PC-3 (cell line): ENCODE measurements at regions not wholly inside any gene's neighbourhood (a gene's known extent, or its start where the extent isn't known, plus 50 kb on each side); places are given as distances from the start of the nearest gene placed in this dataset.

Source experiments
- ATAC-seq: fragments of 200-7000 bp; cut with Tn5 transposase; 2 replicates; pipeline ENCODE4 v1.9.1; 2020; ENCODE audit warnings: mild to moderate bottlenecking, moderate library complexity
- BruUV-seq: library from RNA; stranded (reverse); fragments of 400-500 nt; replicated peaks from 2 replicates; lab custom pipeline; 2021; lab: Mats Ljungman, UMichigan
- CTCF ChIA-PET: fragments of 300-600 bp; sonication (Branson Sonifier 250); formaldehyde crosslinking; loops from one replicate; lab custom pipeline; 2022; ENCODE audit warnings: antibody characterized with exemption; lab: Charles Lee
- POLR2A ChIA-PET: fragments of 300-600 bp; sonication (Branson Sonifier 250); formaldehyde crosslinking; loops from one replicate; lab custom pipeline; 2022; ENCODE audit warnings: antibody characterized with exemption; ENCODE audit not compliant: unreplicated experiment; lab: Charles Lee
- DNase-seq: peaks from one replicate; pipeline ENCODE4 v3.0.0-alpha.2; 2015
- H2AFZ ChIP-seq: fragments of 300-600 bp; sonication (generic); 2 replicates; pipeline ENCODE4 v1.6.0; 2016; ENCODE audit warnings: antibody characterized with exemption, low read length
- H3F3A ChIP-seq: fragments of 300-600 bp; sonication (generic); one replicate; pipeline ENCODE4 v1.6.0; 2017; ENCODE audit warnings: antibody characterized with exemption, low read length, control low read depth, mild to moderate bottlenecking; ENCODE audit not compliant: unreplicated experiment
- H3K27ac ChIP-seq: fragments of 300-600 bp; sonication (generic); 2 replicates; pipeline ENCODE4 v1.5.1; 2016; ENCODE audit warnings: mild to moderate bottlenecking, low read length
- H3K27me3 ChIP-seq: fragments of 300-600 bp; sonication (generic); 2 replicates; pipeline ENCODE4 v1.6.1; 2016; ENCODE audit warnings: low read length, mixed read lengths
- H3K36me3 ChIP-seq: fragments of 300-600 bp; sonication (generic); 2 replicates; pipeline ENCODE4 v1.6.1; 2016; ENCODE audit warnings: low read depth, mixed run types, low read length, mixed read lengths
- H3K4me1 ChIP-seq: fragments of 300-600 bp; sonication (generic); 2 replicates; pipeline ENCODE4 v1.5.1; 2016; ENCODE audit warnings: low read length; ENCODE audit not compliant: insufficient read depth
- H3K4me2 ChIP-seq: fragments of 300-600 bp; sonication (generic); 2 replicates; pipeline ENCODE4 v1.6.0; 2016; ENCODE audit warnings: low read length
- H3K4me3 ChIP-seq: fragments of 300-600 bp; sonication (generic); 2 replicates; pipeline ENCODE4 v1.5.1; 2016; ENCODE audit warnings: mild to moderate bottlenecking, low read length, mixed read lengths
- H3K79me2 ChIP-seq: fragments of 300-600 bp; sonication (generic); 2 replicates; pipeline ENCODE4 v1.6.1; 2017; ENCODE audit warnings: low read length, mixed read lengths
- H3K9ac ChIP-seq: fragments of 300-600 bp; sonication (generic); 2 replicates; pipeline ENCODE4 v1.6.0; 2016; ENCODE audit warnings: mild to moderate bottlenecking, low read length
- H3K9me2 ChIP-seq: fragments of 300-600 bp; sonication (generic); replicated peaks from 2 replicates; pipeline ENCODE4 v1.6.1; 2016; ENCODE audit warnings: mixed run types, low read length, mixed read lengths
- H3K9me3 ChIP-seq: fragments of 300-600 bp; sonication (generic); 2 replicates; pipeline ENCODE4 v1.6.1; 2016; ENCODE audit warnings: low read length, mixed read lengths
- H4K20me1 ChIP-seq: fragments of 300-600 bp; sonication (generic); 2 replicates; pipeline ENCODE4 v1.6.1; 2016; ENCODE audit warnings: low read length, mixed read lengths
- EZH2 ChIP-seq: fragments of 300-600 bp; sonication (generic); IDR thresholded peaks from one replicate; pipeline ENCODE4 v1.6.1; 2017; ENCODE audit warnings: antibody characterized with exemption, mild to moderate bottlenecking, low read length; ENCODE audit not compliant: unreplicated experiment
- EZH2phosphoT487 ChIP-seq: fragments of 300-600 bp; sonication (generic); IDR thresholded peaks from 2 replicates; pipeline ENCODE4 v1.6.1; 2018; ENCODE audit warnings: mild to moderate bottlenecking, antibody characterized with exemption, low read length, borderline replicate concordance
- intact Hi-C: fragments of 100-400 bp; cut with micrococcal nuclease; formaldehyde crosslinking; loops from 2 replicates; pipeline ENCODE4 v1.9.0; 2023
- TF ChIP-seq, protein P1 (sequence below): fragments of 300-600 bp; sonication (generic); conservative IDR thresholded peaks from 2 replicates; pipeline ENCODE4 v1.5.1; 2017; ENCODE audit warnings: antibody characterized with exemption, low read depth, mild to moderate bottlenecking, low read length

DNA sequence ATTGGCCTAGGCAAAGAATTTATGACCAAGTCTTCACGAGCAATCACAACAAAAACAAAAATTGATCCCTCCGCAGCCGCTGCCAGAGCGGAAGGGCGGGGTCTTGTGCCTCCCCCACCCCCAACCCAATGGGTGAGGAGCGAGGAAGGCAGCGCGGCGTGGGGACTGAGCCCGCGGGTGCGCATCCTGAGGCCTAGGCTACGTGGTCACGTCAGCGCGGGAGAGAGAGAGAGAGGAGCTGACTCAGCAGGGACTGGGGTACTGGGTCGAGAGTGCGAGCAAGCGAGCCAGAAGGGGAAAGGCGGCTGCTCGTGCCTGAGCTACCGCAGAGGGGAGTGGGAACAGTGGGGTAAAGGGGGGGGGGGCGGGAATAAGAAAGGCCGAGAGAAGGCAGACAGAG is 90.1 kb upstream of the FERMT1 start:
- Histone ChIP-seq H3K4me2 (no peak overlapping the region), H2AFZ (no peak overlapping the region), H3K4me1 (no peaks in the 10 kb centered on the region), H4K20me1 (no peaks in the 10 kb centered on the region), H3K9ac (no peak overlapping the region), H3K27ac (no peak overlapping the region), H3K79me2 (no peaks in the 10 kb centered on the region), H3K4me3 (no peak overlapping the region), H3K36me3 (no peaks in the 10 kb centered on the region), H3F3A (no peaks in the 10 kb centered on the region), H3K27me3 (peaks cover 88% of the 10 kb centered on the region), H3K9me3 (no peaks in the 10 kb centered on the region), H3K9me2 (no peaks in the 10 kb centered on the region)
- TF ChIP-seq EZH2 (no peak), EZH2phosphoT487 (no peak)
- TF ChIP-seq, protein P1, sequence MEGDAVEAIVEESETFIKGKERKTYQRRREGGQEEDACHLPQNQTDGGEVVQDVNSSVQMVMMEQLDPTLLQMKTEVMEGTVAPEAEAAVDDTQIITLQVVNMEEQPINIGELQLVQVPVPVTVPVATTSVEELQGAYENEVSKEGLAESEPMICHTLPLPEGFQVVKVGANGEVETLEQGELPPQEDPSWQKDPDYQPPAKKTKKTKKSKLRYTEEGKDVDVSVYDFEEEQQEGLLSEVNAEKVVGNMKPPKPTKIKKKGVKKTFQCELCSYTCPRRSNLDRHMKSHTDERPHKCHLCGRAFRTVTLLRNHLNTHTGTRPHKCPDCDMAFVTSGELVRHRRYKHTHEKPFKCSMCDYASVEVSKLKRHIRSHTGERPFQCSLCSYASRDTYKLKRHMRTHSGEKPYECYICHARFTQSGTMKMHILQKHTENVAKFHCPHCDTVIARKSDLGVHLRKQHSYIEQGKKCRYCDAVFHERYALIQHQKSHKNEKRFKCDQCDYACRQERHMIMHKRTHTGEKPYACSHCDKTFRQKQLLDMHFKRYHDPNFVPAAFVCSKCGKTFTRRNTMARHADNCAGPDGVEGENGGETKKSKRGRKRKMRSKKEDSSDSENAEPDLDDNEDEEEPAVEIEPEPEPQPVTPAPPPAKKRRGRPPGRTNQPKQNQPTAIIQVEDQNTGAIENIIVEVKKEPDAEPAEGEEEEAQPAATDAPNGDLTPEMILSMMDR: no peak
- ChIA-PET CTCF (no interaction called here), POLR2A (no interaction called here)
- intact Hi-C loops: no loop called here
- BruUV-seq: no TSS peak
- ATAC-seq (no peak), DNase-seq (no peak)

DNA sequence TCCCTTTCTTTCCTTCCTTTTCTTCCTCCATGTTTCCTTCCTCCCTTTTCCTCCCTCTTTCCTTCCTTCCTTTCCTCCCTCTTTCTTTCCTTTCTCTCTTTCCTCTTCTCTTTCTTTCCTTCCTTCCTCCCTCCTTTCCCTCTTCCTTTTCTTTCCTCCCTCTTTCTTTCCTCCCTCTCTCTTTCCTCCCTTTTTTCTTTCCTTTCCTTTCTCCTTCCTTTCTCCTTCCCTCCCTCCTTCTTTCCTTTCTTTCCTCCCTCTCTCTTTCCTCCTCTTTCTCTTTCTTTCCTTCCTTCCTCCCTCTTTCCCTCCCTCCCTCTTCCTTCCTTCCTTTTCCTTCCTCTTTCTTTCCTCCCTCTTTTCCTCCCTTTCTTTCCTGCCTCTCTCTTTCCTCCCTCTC is 86.3 kb upstream of the FERMT1 start:
- TF ChIP-seq EZH2 (no peak), EZH2phosphoT487 (no peak)
- TF ChIP-seq, protein P1: no peak
- intact Hi-C loops: no loop called here
- Histone ChIP-seq H3K27me3 (peaks cover 81% of the 10 kb centered on the region), H3K9me3 (no peaks in the 10 kb centered on the region), H2AFZ (no peak overlapping the region), H3K36me3 (no peaks in the 10 kb centered on the region), H3K79me2 (no peaks in the 10 kb centered on the region), H3K4me1 (no peaks in the 10 kb centered on the region), H4K20me1 (no peaks in the 10 kb centered on the region), H3K9ac (no peak overlapping the region), H3K27ac (no peak overlapping the region), H3K4me2 (no peak overlapping the region), H3K4me3 (no peak overlapping the region), H3K9me2 (no peaks in the 10 kb centered on the region), H3F3A (no peaks in the 10 kb centered on the region)
- BruUV-seq: no TSS peak
- DNase-seq (no peak), ATAC-seq (no peak)
- POLR2A ChIA-PET: interaction anchor here (0.6 kb wide), 1 partner anchor 146 kb away, joined by 4 read pairs; no protein-coding TSS in a partner anchor
- CTCF ChIA-PET: interaction anchor here (0.6 kb wide), 1 partner anchor 560 kb away, joined by 3 read pairs; no protein-coding TSS in a partner anchor

GRCh38 chr20:6200092-6200491 is 77.3 kb upstream of the FERMT1 start:
- Histone ChIP-seq H4K20me1 (no peaks in the 10 kb centered on the region), H3F3A (no peaks in the 10 kb centered on the region), H3K27ac (no peak overlapping the region), H2AFZ (no peak overlapping the region), H3K79me2 (no peaks in the 10 kb centered on the region), H3K4me2 (no peak overlapping the region), H3K9me3 (no peaks in the 10 kb centered on the region), H3K4me3 (no peak overlapping the region), H3K9me2 (no peaks in the 10 kb centered on the region), H3K27me3 (peaks cover 48% of the 10 kb centered on the region), H3K9ac (no peak overlapping the region), H3K36me3 (no peaks in the 10 kb centered on the region), H3K4me1 (no peaks in the 10 kb centered on the region)
- no peak for ATAC-seq
- ChIA-PET CTCF (no interaction called here), POLR2A (no interaction called here)
- TF ChIP-seq, protein P1: no peak
- TF ChIP-seq EZH2 (no peak), EZH2phosphoT487 (no peak)
- intact Hi-C loops: no loop called here
- DNase-seq: no peak
- BruUV-seq: no TSS peak
